ENCODE measurements at regions not wholly inside any gene's neighbourhood (a gene's known extent, or its start where the extent isn't known, plus 50 kb on each side); places are given as distances from the start of the nearest gene placed in this dataset.

DNA sequence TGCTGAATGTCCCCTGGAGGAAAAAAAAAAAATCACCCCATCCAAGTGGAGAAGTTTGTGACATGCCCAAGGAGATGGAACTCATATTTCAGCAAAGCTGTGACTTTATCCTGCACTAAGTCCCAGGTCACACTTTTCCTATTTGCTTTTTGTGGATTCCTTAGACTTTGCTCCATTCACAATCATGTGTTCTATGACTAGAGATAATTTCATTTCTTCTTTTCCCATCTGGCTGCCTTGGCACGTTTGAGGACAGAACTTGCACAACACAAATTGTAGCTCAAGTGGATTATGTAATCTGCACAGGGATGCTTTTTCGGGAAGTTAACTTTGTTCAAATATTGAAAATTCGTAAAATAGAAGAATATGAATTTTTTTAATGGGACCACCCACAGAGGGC is 100.7 kb upstream of the PTPN1 start:
- CTCF ChIA-PET (ENCODE audit: low intra/inter-chr PET ratio), result no interaction called here
- 12% methylated on average over 3 of the region's 3 CpGs for WGBS (ENCODE audit: insufficient coverage, low coverage, missing lambda C conversion rate)
- no peak for DNase-seq (ENCODE audit: extremely low read depth in 1 of 4, low spot score in 3 of 4)
- intact Hi-C loops (cut with micrococcal nuclease) (no loop called here), in situ Hi-C loops (cut with MboI) (no loop called here)
- FAIRE-seq, result no peak
- POLR2A ChIA-PET, result no interaction called here
- H2AFZ ChIP-seq (ENCODE audit: low read depth, low read length), result no peak overlapping the region
- peaks cover 0 to 8% of the 10 kb centered on the region in 2 experiments; a peak in 3 of 5 replicates for H3K4me1 ChIP-seq (replicated peaks in 1 of 2; ENCODE audit: control insufficient read depth in 2 of 2, insufficient read depth in 2 of 2, low read length in 2 of 2)
- TF ChIP-seq CBX8 (IDR thresholded peaks at IDR 0.05; ENCODE audit: borderline replicate concordance, extremely low read depth, low read depth, low read length, poor library complexity, severe bottlenecking), result no peak
- TF ChIP-seq HEY1 (CRISPR knock-in tag; IDR thresholded peaks at IDR 0.05; ENCODE audit: borderline replicate concordance), result no peak
- TF ChIP-seq BRD9 (IDR thresholded peaks at IDR 0.05; ENCODE audit: low read depth, partially characterized antibody), result no peak
- TF ChIP-seq MEF2D (tag; conservative IDR thresholded peaks at IDR 0.05; ENCODE audit: low read depth), result no peak
- TF ChIP-seq TSC22D4 (tag; IDR thresholded peaks at IDR 0.05), result no peak
- ATAC-seq, result no peak
- no peaks in the 10 kb centered on the region for H4K20me1 ChIP-seq (replicated peaks; ENCODE audit: control insufficient read depth, insufficient read depth, low read length)
- no peak overlapping the region for H3K27ac ChIP-seq (ENCODE audit: extremely low read depth, low read depth, low read length)
- no peak overlapping the region for H3K9ac ChIP-seq (ENCODE audit: insufficient read depth in 1 of 2, low read depth in 2 of 2, low read length in 2 of 2)
- H3K27me3 ChIP-seq (ENCODE audit: control insufficient read depth in 2 of 2, insufficient read depth in 2 of 2, low read length in 2 of 2), result 0 out of 5 replicates have a peak, but pooled peaks cover 0 to 2% of the 10 kb centered on the region in 2 experiments
- no peak overlapping the region for H3K4me2 ChIP-seq (ENCODE audit: insufficient read depth, low read length)
- H3K79me2 ChIP-seq (ENCODE audit: control insufficient read depth, insufficient read depth, low read length), result no peaks in the 10 kb centered on the region
- H3K4me3 ChIP-seq, result no peak overlapping the region
- BruUV-seq (replicated peaks), result no TSS peak
- no peaks in the 10 kb centered on the region for H3K9me3 ChIP-seq (replicated peaks; ENCODE audit: control insufficient read depth, insufficient read depth, low read depth, low read length)
- H3K9me1 ChIP-seq (ENCODE audit: control insufficient read depth, insufficient read depth, low read length), result no peaks in the 10 kb centered on the region
- H3K36me3 ChIP-seq (ENCODE audit: control insufficient read depth, insufficient read depth, low read length), result no peaks in the 10 kb centered on the region

DNA sequence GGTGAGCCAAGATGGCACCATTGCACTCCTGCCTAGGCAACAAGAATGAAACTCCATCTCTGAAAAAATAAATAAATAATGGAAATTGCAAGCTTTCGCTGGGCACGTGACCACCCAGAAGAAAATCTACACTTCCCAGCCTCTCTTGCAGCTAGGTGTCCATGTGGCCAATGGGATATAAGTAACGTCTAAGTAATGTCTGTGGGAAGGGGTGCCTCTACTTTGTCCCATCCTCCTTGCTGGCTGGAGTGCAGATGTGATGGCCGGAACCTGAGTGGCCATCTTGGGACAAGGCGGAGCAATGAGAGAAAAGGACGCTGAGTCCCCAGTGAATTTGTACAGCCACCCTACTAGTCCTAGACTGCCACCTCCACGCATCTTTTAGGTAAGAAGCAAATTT is 99.8 kb upstream of the PTPN1 start:
- H4K20me1 ChIP-seq (replicated peaks; ENCODE audit: control insufficient read depth, insufficient read depth, low read length), result no peaks in the 10 kb centered on the region
- ATAC-seq (no peak), FAIRE-seq (no peak), DNase-seq (ENCODE audit: extremely low read depth in 1 of 4, low spot score in 3 of 4) (no peak)
- no peaks in the 10 kb centered on the region for H3K9me3 ChIP-seq (replicated peaks; ENCODE audit: control insufficient read depth, insufficient read depth, low read depth, low read length)
- WGBS (ENCODE audit: insufficient coverage, low coverage, missing lambda C conversion rate), result 72% methylated on average over 7 of the region's 7 CpGs
- no TSS peak for BruUV-seq (replicated peaks)
- H2AFZ ChIP-seq (ENCODE audit: low read depth, low read length), result no peak overlapping the region
- peaks cover 3 to 8% of the 10 kb centered on the region in 2 experiments for H3K4me1 ChIP-seq (replicated peaks in 1 of 2; ENCODE audit: control insufficient read depth in 2 of 2, insufficient read depth in 2 of 2, low read length in 2 of 2)
- no peaks in the 10 kb centered on the region for H3K27me3 ChIP-seq (ENCODE audit: control insufficient read depth in 2 of 2, insufficient read depth in 2 of 2, low read length in 2 of 2)
- intact Hi-C loops (cut with micrococcal nuclease), result no loop called here
- H3K27ac ChIP-seq (ENCODE audit: extremely low read depth, low read depth, low read length), result no peak overlapping the region
- ChIA-PET POLR2A (interaction anchor here (2.6 kb wide), 1 partner anchor 12 kb away, joined by 12 read pairs; no protein-coding TSS in a partner anchor), CTCF (ENCODE audit: low intra/inter-chr PET ratio) (no interaction called here)
- no peaks in the 10 kb centered on the region for H3K9me1 ChIP-seq (ENCODE audit: control insufficient read depth, insufficient read depth, low read length)
- H3K36me3 ChIP-seq (ENCODE audit: control insufficient read depth, insufficient read depth, low read length), result no peaks in the 10 kb centered on the region
- H3K9ac ChIP-seq (ENCODE audit: insufficient read depth in 1 of 2, low read depth in 2 of 2, low read length in 2 of 2), result no peak overlapping the region
- no peak overlapping the region for H3K4me3 ChIP-seq
- H3K4me2 ChIP-seq (ENCODE audit: insufficient read depth, low read length), result no peak overlapping the region
- H3K79me2 ChIP-seq (ENCODE audit: control insufficient read depth, insufficient read depth, low read length), result no peaks in the 10 kb centered on the region
- TF ChIP-seq ZNF311 (CRISPR knock-in tag; IDR thresholded peaks at IDR 0.05) (no peak), SMARCB1 (IDR thresholded peaks at IDR 0.05; ENCODE audit: insufficient read length, low read depth) (no peak), ZNF584 (CRISPR knock-in tag; IDR thresholded peaks at IDR 0.05; ENCODE audit: low read depth) (no peak), TRIM24 (IDR thresholded peaks at IDR 0.05) (0 out of 4 replicates have a peak, but pooled peaks of 1 of the 2 experiments have one; percentile 12), RBM25 (IDR thresholded peaks at IDR 0.05; ENCODE audit: low read depth, low read length, severe bottlenecking) (peak; percentile 50), TRIM28 (IDR thresholded peaks at IDR 0.05) (peak; percentile 43; the same call in 1 of the 2 replicates)
- TF ChIP-seq, protein P1, sequence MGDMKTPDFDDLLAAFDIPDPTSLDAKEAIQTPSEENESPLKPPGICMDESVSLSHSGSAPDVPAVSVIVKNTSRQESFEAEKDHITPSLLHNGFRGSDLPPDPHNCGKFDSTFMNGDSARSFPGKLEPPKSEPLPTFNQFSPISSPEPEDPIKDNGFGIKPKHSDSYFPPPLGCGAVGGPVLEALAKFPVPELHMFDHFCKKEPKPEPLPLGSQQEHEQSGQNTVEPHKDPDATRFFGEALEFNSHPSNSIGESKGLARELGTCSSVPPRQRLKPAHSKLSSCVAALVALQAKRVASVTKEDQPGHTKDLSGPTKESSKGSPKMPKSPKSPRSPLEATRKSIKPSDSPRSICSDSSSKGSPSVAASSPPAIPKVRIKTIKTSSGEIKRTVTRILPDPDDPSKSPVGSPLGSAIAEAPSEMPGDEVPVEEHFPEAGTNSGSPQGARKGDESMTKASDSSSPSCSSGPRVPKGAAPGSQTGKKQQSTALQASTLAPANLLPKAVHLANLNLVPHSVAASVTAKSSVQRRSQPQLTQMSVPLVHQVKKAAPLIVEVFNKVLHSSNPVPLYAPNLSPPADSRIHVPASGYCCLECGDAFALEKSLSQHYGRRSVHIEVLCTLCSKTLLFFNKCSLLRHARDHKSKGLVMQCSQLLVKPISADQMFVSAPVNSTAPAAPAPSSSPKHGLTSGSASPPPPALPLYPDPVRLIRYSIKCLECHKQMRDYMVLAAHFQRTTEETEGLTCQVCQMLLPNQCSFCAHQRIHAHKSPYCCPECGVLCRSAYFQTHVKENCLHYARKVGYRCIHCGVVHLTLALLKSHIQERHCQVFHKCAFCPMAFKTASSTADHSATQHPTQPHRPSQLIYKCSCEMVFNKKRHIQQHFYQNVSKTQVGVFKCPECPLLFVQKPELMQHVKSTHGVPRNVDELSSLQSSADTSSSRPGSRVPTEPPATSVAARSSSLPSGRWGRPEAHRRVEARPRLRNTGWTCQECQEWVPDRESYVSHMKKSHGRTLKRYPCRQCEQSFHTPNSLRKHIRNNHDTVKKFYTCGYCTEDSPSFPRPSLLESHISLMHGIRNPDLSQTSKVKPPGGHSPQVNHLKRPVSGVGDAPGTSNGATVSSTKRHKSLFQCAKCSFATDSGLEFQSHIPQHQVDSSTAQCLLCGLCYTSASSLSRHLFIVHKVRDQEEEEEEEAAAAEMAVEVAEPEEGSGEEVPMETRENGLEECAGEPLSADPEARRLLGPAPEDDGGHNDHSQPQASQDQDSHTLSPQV (IDR thresholded peaks at IDR 0.05), result no peak
- in situ Hi-C loops (cut with MboI), result no loop called here

Measured in K562 (cell line).